ENCODE measurements at regions not wholly inside any gene's neighbourhood (a gene's known extent, or its start where the extent isn't known, plus 50 kb on each side); places are given as distances from the start of the nearest gene placed in this dataset.

DNA sequence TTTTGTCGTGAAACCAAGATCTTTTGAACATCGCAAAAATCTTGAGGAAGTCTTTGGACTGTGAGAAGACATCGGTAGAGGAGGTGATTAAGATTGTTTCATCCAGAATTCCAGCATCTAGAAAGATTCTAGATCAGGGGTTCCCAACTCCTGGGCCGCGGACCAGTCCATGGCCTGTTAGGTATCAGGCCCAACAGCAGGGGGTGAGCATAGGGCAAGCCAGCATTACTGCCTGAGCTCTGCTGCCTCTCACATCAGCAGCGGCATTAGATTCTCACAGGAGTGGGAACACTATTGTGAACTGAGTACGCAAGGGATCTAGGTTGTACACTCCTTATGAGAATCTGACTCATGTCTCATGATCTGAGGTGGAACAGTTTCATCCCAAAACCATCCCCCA is 600.6 kb upstream of the CDH11 start (continued):
- TF ChIP-seq, protein P1, sequence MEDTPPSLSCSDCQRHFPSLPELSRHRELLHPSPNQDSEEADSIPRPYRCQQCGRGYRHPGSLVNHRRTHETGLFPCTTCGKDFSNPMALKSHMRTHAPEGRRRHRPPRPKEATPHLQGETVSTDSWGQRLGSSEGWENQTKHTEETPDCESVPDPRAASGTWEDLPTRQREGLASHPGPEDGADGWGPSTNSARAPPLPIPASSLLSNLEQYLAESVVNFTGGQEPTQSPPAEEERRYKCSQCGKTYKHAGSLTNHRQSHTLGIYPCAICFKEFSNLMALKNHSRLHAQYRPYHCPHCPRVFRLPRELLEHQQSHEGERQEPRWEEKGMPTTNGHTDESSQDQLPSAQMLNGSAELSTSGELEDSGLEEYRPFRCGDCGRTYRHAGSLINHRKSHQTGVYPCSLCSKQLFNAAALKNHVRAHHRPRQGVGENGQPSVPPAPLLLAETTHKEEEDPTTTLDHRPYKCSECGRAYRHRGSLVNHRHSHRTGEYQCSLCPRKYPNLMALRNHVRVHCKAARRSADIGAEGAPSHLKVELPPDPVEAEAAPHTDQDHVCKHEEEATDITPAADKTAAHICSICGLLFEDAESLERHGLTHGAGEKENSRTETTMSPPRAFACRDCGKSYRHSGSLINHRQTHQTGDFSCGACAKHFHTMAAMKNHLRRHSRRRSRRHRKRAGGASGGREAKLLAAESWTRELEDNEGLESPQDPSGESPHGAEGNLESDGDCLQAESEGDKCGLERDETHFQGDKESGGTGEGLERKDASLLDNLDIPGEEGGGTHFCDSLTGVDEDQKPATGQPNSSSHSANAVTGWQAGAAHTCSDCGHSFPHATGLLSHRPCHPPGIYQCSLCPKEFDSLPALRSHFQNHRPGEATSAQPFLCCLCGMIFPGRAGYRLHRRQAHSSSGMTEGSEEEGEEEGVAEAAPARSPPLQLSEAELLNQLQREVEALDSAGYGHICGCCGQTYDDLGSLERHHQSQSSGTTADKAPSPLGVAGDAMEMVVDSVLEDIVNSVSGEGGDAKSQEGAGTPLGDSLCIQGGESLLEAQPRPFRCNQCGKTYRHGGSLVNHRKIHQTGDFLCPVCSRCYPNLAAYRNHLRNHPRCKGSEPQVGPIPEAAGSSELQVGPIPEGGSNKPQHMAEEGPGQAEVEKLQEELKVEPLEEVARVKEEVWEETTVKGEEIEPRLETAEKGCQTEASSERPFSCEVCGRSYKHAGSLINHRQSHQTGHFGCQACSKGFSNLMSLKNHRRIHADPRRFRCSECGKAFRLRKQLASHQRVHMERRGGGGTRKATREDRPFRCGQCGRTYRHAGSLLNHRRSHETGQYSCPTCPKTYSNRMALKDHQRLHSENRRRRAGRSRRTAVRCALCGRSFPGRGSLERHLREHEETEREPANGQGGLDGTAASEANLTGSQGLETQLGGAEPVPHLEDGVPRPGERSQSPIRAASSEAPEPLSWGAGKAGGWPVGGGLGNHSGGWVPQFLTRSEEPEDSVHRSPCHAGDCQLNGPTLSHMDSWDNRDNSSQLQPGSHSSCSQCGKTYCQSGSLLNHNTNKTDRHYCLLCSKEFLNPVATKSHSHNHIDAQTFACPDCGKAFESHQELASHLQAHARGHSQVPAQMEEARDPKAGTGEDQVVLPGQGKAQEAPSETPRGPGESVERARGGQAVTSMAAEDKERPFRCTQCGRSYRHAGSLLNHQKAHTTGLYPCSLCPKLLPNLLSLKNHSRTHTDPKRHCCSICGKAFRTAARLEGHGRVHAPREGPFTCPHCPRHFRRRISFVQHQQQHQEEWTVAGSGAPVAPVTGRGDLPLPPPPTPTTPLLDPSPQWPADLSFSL (CRISPR knock-in tag; IDR thresholded peaks at IDR 0.05), result no peak
- TF ChIP-seq, protein P2, sequence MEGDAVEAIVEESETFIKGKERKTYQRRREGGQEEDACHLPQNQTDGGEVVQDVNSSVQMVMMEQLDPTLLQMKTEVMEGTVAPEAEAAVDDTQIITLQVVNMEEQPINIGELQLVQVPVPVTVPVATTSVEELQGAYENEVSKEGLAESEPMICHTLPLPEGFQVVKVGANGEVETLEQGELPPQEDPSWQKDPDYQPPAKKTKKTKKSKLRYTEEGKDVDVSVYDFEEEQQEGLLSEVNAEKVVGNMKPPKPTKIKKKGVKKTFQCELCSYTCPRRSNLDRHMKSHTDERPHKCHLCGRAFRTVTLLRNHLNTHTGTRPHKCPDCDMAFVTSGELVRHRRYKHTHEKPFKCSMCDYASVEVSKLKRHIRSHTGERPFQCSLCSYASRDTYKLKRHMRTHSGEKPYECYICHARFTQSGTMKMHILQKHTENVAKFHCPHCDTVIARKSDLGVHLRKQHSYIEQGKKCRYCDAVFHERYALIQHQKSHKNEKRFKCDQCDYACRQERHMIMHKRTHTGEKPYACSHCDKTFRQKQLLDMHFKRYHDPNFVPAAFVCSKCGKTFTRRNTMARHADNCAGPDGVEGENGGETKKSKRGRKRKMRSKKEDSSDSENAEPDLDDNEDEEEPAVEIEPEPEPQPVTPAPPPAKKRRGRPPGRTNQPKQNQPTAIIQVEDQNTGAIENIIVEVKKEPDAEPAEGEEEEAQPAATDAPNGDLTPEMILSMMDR (CRISPR knock-in tag; IDR thresholded peaks at IDR 0.05), result 0 out of 2 replicates have a peak, but pooled peaks have one; percentile 14
- no peak for TF ChIP-seq ZNF724P (CRISPR knock-in tag; IDR thresholded peaks at IDR 0.05; ENCODE audit: borderline replicate concordance)
- no peak for TF ChIP-seq GTF3A (CRISPR knock-in tag; conservative IDR thresholded peaks at IDR 0.05)
- TF ChIP-seq SP2 (CRISPR knock-in tag; IDR thresholded peaks at IDR 0.05), result no peak
- TF ChIP-seq, protein P3, sequence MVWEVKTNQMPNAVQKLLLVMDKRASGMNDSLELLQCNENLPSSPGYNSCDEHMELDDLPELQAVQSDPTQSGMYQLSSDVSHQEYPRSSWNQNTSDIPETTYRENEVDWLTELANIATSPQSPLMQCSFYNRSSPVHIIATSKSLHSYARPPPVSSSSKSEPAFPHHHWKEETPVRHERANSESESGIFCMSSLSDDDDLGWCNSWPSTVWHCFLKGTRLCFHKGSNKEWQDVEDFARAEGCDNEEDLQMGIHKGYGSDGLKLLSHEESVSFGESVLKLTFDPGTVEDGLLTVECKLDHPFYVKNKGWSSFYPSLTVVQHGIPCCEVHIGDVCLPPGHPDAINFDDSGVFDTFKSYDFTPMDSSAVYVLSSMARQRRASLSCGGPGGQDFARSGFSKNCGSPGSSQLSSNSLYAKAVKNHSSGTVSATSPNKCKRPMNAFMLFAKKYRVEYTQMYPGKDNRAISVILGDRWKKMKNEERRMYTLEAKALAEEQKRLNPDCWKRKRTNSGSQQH (CRISPR knock-in tag; IDR thresholded peaks at IDR 0.05; ENCODE audit: low read depth), result no peak
- no peak for TF ChIP-seq ZNF550 (CRISPR knock-in tag; IDR thresholded peaks at IDR 0.05; ENCODE audit: borderline replicate concordance)
- no peak for TF ChIP-seq HMGA1 (CRISPR knock-in tag; conservative IDR thresholded peaks at IDR 0.05)
- TF ChIP-seq HNF4G (IDR thresholded peaks at IDR 0.05; ENCODE audit: borderline replicate concordance, low read depth, low read length), result no peak
- TF ChIP-seq HNF4G (CRISPR knock-in tag; IDR thresholded peaks at IDR 0.05; ENCODE audit: borderline replicate concordance, low read depth), result no peak
- TF ChIP-seq ZFX (CRISPR knock-in tag; IDR thresholded peaks at IDR 0.05; ENCODE audit: low read depth), result no peak
- 0 out of 2 replicates have a peak, but pooled peaks have one; percentile 14 for TF ChIP-seq STAG1 (CRISPR knock-in tag; IDR thresholded peaks at IDR 0.05)
